Hepatocyte (in vitro differentiated cells): ENCODE measurements at regions not wholly inside any gene's neighbourhood (a gene's known extent, or its start where the extent isn't known, plus 50 kb on each side); places are given as distances from the start of the nearest gene placed in this dataset.

Source experiments
- DNase-seq: peaks from one replicate; pipeline ENCODE4 v3.0.0-alpha.2; 2016; ENCODE audit warnings: low spot score
- H2AFZ ChIP-seq: fragments of 200-600 bp; sonication (generic); 2 replicates; pipeline ENCODE4 v1.6.0; 2016; ENCODE audit warnings: antibody characterized with exemption, mild to moderate bottlenecking
- H3K27ac ChIP-seq: fragments of 200-600 bp; sonication (generic); 2 replicates; pipeline ENCODE4 v1.5.1; 2016; ENCODE audit warnings: mild to moderate bottlenecking
- H3K27me3 ChIP-seq: fragments of 200-600 bp; sonication (generic); 2 replicates; pipeline ENCODE4 v1.6.1; 2016
- H3K36me3 ChIP-seq: fragments of 200-600 bp; sonication (generic); replicated peaks from 2 replicates; pipeline ENCODE4 v1.5.1; 2016; ENCODE audit warnings: low read depth; ENCODE audit not compliant: insufficient read depth
- H3K4me1 ChIP-seq: fragments of 200-600 bp; sonication (generic); 2 replicates; pipeline ENCODE4 v1.5.1; 2016; ENCODE audit warnings: mild to moderate bottlenecking, moderate library complexity; ENCODE audit not compliant: insufficient read depth
- H3K4me2 ChIP-seq: fragments of 200-600 bp; sonication (generic); 2 replicates; pipeline ENCODE4 v1.6.0; 2016
- H3K4me3 ChIP-seq: fragments of 200-600 bp; sonication (generic); 2 replicates; pipeline ENCODE4 v1.5.1; 2016; ENCODE audit warnings: mild to moderate bottlenecking
- H3K79me2 ChIP-seq: fragments of 200-600 bp; sonication (generic); 2 replicates; pipeline ENCODE4 v1.6.0; 2017; ENCODE audit warnings: mild to moderate bottlenecking
- H3K9me2 ChIP-seq: fragments of 200-600 bp; sonication (generic); replicated peaks from 2 replicates; pipeline ENCODE4 v1.6.0; 2017; ENCODE audit warnings: mild to moderate bottlenecking; ENCODE audit not compliant: insufficient read depth
- H3K9me3 ChIP-seq: fragments of 200-600 bp; sonication (generic); 2 replicates; pipeline ENCODE4 v1.5.1; 2016; ENCODE audit warnings: low read depth, mild to moderate bottlenecking
- H4K20me1 ChIP-seq: fragments of 200-600 bp; sonication (generic); 2 replicates; pipeline ENCODE4 v1.6.0; 2016; ENCODE audit warnings: mild to moderate bottlenecking; ENCODE audit not compliant: insufficient read depth, poor library complexity, severe bottlenecking
- EZH2 ChIP-seq: fragments of 200-600 bp; sonication (generic); IDR thresholded peaks from 2 replicates; pipeline ENCODE4 v1.6.1; 2016; ENCODE audit warnings: antibody characterized with exemption, mild to moderate bottlenecking, borderline replicate concordance
- EZH2phosphoT487 ChIP-seq: fragments of 200-600 bp; sonication (generic); IDR thresholded peaks from one replicate; pipeline ENCODE4 v1.6.1; 2018; ENCODE audit warnings: antibody characterized with exemption, mild to moderate bottlenecking, low read depth, moderate library complexity; ENCODE audit not compliant: unreplicated experiment, severe bottlenecking
- WGBS: methylation state at CpG from one replicate; pipeline ENCODE4 v1.1.6; 2016; ENCODE audit warnings: low lambda C conversion rate; ENCODE audit errors: missing lambda C conversion rate; 5-methylcytosine and 5-hydroxymethylcytosine counted together
- TF ChIP-seq, protein P1 (sequence below): fragments of 200-600 bp; sonication (generic); IDR thresholded peaks from 2 replicates; pipeline ENCODE4 v1.5.1; 2016; ENCODE audit warnings: antibody characterized with exemption, mild to moderate bottlenecking; ENCODE audit not compliant: poor library complexity

DNA sequence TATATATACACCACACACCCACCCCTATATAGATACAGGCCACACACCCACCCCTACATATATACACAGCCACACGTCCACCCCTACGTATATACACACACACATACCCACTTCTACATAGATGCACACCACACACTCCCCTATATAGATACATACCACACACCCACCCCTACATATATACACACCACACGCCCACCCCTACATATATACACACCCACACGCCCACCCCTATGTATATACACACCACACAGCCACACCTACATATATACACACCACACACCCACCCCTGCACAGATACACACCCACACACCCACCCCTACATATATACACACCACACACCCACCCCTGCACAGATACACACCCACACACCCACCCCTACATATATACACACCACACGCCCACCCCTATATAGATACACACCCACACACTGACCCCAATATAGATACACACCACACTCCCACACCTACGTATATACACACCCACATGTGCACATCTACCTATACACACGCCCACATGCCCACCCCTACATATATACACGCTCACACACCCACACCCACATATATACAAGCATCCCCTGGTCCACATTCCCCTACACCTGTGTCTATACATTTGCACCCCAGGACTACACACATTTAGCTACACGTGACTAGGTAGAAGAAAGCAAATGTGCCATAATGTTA, 52.1 kb upstream of the UBE3C start:
- no peak overlapping the region for H3K27ac ChIP-seq
- TF ChIP-seq EZH2phosphoT487 (no peak), EZH2 (no peak)
- TF ChIP-seq, protein P1, sequence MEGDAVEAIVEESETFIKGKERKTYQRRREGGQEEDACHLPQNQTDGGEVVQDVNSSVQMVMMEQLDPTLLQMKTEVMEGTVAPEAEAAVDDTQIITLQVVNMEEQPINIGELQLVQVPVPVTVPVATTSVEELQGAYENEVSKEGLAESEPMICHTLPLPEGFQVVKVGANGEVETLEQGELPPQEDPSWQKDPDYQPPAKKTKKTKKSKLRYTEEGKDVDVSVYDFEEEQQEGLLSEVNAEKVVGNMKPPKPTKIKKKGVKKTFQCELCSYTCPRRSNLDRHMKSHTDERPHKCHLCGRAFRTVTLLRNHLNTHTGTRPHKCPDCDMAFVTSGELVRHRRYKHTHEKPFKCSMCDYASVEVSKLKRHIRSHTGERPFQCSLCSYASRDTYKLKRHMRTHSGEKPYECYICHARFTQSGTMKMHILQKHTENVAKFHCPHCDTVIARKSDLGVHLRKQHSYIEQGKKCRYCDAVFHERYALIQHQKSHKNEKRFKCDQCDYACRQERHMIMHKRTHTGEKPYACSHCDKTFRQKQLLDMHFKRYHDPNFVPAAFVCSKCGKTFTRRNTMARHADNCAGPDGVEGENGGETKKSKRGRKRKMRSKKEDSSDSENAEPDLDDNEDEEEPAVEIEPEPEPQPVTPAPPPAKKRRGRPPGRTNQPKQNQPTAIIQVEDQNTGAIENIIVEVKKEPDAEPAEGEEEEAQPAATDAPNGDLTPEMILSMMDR = no peak
- H3K79me2 ChIP-seq = no peaks in the 10 kb centered on the region
- H3K9me3 ChIP-seq = no peaks in the 10 kb centered on the region
- H3K4me1 ChIP-seq = no peaks in the 10 kb centered on the region
- H3K4me2 ChIP-seq = no peak overlapping the region
- no peak overlapping the region for H2AFZ ChIP-seq
- DNase-seq = no peak
- H3K9me2 ChIP-seq = no peaks in the 10 kb centered on the region
- H3K4me3 ChIP-seq = no peak overlapping the region
- no peaks in the 10 kb centered on the region for H3K36me3 ChIP-seq
- 92% methylated on average over 5 of the region's 9 CpGs for WGBS
- H3K27me3 ChIP-seq = no peaks in the 10 kb centered on the region
- H4K20me1 ChIP-seq = no peaks in the 10 kb centered on the region

DNA sequence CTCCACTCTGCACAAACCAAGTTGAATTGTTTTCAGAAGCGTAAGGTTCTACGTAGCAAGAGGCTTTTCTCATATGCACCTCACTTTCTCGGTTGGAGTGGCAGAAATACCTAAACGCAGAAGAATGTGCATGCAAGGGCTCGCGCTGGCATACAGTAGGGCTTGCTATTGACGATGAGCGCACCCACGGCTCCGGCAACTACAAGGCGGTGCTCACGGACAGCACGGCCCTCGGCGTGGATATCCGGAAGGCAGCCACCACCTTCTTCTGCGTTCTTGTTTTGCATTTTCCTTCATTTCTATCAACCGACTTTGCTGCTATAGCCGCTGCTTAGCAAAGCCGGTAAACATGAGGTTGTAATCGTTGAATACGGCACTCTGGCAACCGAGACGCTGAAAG, 51.1 kb upstream of the UBE3C start:
- no peak overlapping the region for H2AFZ ChIP-seq
- H3K79me2 ChIP-seq = no peaks in the 10 kb centered on the region
- H3K9me2 ChIP-seq = no peaks in the 10 kb centered on the region
- no peaks in the 10 kb centered on the region for H3K36me3 ChIP-seq
- no peak overlapping the region for H3K4me3 ChIP-seq
- no peaks in the 10 kb centered on the region for H4K20me1 ChIP-seq
- 91% methylated on average over 24 of the region's 24 CpGs for WGBS
- H3K27ac ChIP-seq = no peak overlapping the region
- no peak for DNase-seq
- no peak for TF ChIP-seq EZH2phosphoT487
- TF ChIP-seq, protein P1 = no peak
- no peak for TF ChIP-seq EZH2
- H3K4me2 ChIP-seq = no peak overlapping the region
- H3K9me3 ChIP-seq = no peaks in the 10 kb centered on the region
- H3K4me1 ChIP-seq = no peaks in the 10 kb centered on the region
- no peaks in the 10 kb centered on the region for H3K27me3 ChIP-seq

DNA sequence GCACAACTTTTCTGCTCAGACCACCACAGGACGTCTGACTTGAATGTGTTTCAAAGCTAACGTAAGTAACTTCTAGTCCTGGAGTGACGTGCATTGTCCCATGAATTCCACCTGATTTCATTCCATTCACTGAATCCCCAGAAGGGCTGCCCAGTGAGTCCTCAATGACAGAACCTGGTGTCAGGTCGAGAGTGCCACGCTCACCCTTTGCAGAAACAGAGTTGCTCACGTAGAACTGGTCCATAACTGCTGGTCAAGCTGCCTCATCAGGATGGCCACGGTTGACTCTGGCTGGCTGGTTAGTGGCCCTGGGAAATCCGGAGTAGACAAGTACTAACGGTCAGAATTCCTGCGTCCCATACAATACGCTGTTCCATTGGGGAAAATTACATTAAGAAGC, 50.6 kb upstream of the UBE3C start:
- Histone ChIP-seq H3K9me2 (no peaks in the 10 kb centered on the region), H3K4me2 (no peak overlapping the region), H3K36me3 (no peaks in the 10 kb centered on the region), H3K79me2 (no peaks in the 10 kb centered on the region), H3K27me3 (no peaks in the 10 kb centered on the region), H4K20me1 (no peaks in the 10 kb centered on the region), H3K4me1 (no peaks in the 10 kb centered on the region), H2AFZ (no peak overlapping the region), H3K9me3 (no peaks in the 10 kb centered on the region), H3K4me3 (no peak overlapping the region), H3K27ac (no peak overlapping the region)
- DNase-seq = no peak
- TF ChIP-seq, protein P1 = no peak
- no peak for TF ChIP-seq EZH2
- no peak for TF ChIP-seq EZH2phosphoT487
- WGBS = 88% methylated on average over 11 of the region's 11 CpGs
